PC-9 (cell line): ENCODE measurements at regions not wholly inside any gene's neighbourhood (a gene's known extent, or its start where the extent isn't known, plus 50 kb on each side); places are given as distances from the start of the nearest gene placed in this dataset.

Experiments used
- BruUV-seq: library from RNA; stranded (reverse); fragments of 400-500 nt; replicated peaks from 2 replicates; lab custom pipeline; 2021; lab: Mats Ljungman, UMichigan
- CTCF ChIA-PET: fragments of 300-600 bp; sonication (Branson Sonifier 250); formaldehyde crosslinking; loops from one replicate; lab custom pipeline; 2022; ENCODE audit warnings: antibody characterized with exemption; lab: Charles Lee
- POLR2A ChIA-PET: fragments of 300-600 bp; sonication (Branson Sonifier 250); formaldehyde crosslinking; loops from one replicate; lab custom pipeline; 2022; ENCODE audit warnings: antibody characterized with exemption; ENCODE audit not compliant: unreplicated experiment; lab: Charles Lee
- DNase-seq, 2 experiments: peaks; one replicate each; pipeline versions ENCODE4 v3.0.0 to v3.0.0-alpha.2; 2015 to 2022; ENCODE audit warnings: mixed read lengths in 1 of 2
- H2AFZ ChIP-seq: fragments of 200-600 bp; sonication (generic); 2 replicates; pipeline ENCODE4 v1.8.1; 2017; ENCODE audit warnings: antibody characterized with exemption
- H3F3A ChIP-seq: fragments of 200-600 bp; sonication (generic); 2 replicates; pipeline ENCODE4 v1.8.1; 2017; ENCODE audit warnings: antibody characterized with exemption, mild to moderate bottlenecking, low read depth; ENCODE audit not compliant: insufficient read depth
- H3K27ac ChIP-seq: fragments of 200-600 bp; sonication (generic); 2 replicates; pipeline ENCODE4 v1.6.1; 2016; ENCODE audit warnings: mixed run types
- H3K27me3 ChIP-seq: fragments of 200-600 bp; sonication (generic); 2 replicates; pipeline ENCODE4 v1.6.1; 2016; ENCODE audit warnings: low read depth, mixed run types; ENCODE audit not compliant: insufficient read depth
- H3K36me3 ChIP-seq: fragments of 200-600 bp; sonication (generic); 2 replicates; pipeline ENCODE4 v1.6.1; 2016; ENCODE audit warnings: low read depth, mixed run types
- H3K4me1 ChIP-seq: fragments of 200-600 bp; sonication (generic); replicated peaks from 2 replicates; pipeline ENCODE4 v1.6.1; 2016; ENCODE audit warnings: mixed run types; ENCODE audit not compliant: insufficient read depth
- H3K4me2 ChIP-seq: fragments of 200-600 bp; sonication (generic); 2 replicates; pipeline ENCODE4 v1.6.1; 2017; ENCODE audit warnings: mixed run types
- H3K4me3 ChIP-seq: fragments of 200-600 bp; sonication (generic); 2 replicates; pipeline ENCODE4 v1.6.1; 2016; ENCODE audit warnings: mixed run types
- H3K79me2 ChIP-seq: fragments of 200-600 bp; sonication (generic); 2 replicates; pipeline ENCODE4 v1.6.1; 2017; ENCODE audit warnings: low read depth, mixed run types
- H3K9me2 ChIP-seq: fragments of 200-600 bp; sonication (generic); 2 replicates; pipeline ENCODE4 v1.8.1; 2017; ENCODE audit warnings: mild to moderate bottlenecking; ENCODE audit not compliant: insufficient read depth
- H3K9me3 ChIP-seq: fragments of 200-600 bp; sonication (generic); 2 replicates; pipeline ENCODE4 v1.8.1; 2016; ENCODE audit warnings: low read depth; ENCODE audit not compliant: insufficient read depth
- H4K20me1 ChIP-seq: fragments of 200-600 bp; sonication (generic); 2 replicates; pipeline ENCODE4 v1.8.1; 2017; ENCODE audit not compliant: insufficient read depth
- EZH2 ChIP-seq: fragments of 200-600 bp; sonication (generic); IDR thresholded peaks from 2 replicates; pipeline ENCODE4 v1.8.0; 2017; ENCODE audit warnings: antibody characterized with exemption, low read depth
- intact Hi-C: fragments of 100-400 bp; cut with micrococcal nuclease; formaldehyde crosslinking; loops from one replicate; pipeline ENCODE4 v1.10.0; 2022; ENCODE audit not compliant: unreplicated experiment
- TF ChIP-seq, protein P1 (sequence below): fragments of 200-600 bp; sonication (generic); conservative IDR thresholded peaks from 2 replicates; pipeline ENCODE4 v1.6.1; 2017; ENCODE audit warnings: mixed run types, antibody characterized with exemption, mild to moderate bottlenecking, moderate library complexity

DNA sequence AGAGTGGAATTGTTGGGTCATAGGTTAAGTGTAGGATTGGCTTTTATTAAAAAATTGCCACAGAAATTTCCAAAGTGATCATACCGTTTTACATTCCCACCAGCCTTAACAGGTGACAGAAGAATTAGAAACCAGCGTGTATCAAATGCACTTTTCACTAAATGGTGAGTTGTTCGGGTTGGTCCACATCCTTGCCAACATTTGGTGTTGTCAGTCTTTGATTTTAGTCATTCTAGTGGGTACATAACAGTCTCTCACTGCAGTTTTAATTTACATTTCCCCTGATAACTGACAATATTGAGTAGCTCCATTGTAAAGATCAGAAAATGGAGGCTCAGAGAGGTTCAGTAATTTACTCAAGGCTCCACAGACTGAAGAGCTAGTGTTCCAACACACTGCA is 237.8 kb upstream of the LHX5 start:
- H3F3A ChIP-seq = no peaks in the 10 kb centered on the region

DNA sequence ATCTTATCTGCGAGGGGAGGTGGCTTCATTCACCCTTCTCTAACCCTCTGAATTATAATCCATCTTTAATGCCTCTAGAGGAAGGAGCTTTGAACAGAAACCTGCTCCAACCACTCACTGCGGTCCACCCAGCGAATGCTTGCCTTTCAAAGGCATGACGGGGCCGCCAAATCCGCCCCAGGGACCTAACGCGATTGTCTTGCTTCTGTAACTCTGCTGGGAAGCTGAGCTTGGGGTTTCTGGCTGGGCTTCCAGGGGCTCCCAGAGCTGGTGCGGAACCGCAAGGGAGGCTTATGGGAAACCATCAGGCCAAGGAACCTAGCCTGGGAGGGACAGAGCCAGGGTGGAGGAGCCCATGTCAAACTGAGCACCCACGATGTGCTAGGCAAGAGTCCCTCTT is 231.2 kb upstream of the LHX5 start:
- ChIA-PET CTCF (no interaction called here), POLR2A (no interaction called here)
- no peaks in the 10 kb centered on the region for H3F3A ChIP-seq
- no peaks in the 10 kb centered on the region for H3K9me2 ChIP-seq
- no TSS peak for BruUV-seq
- H3K27ac ChIP-seq = no peak overlapping the region
- H2AFZ ChIP-seq = no peak overlapping the region
- no peak overlapping the region for H3K4me2 ChIP-seq
- no peaks in the 10 kb centered on the region for H3K4me1 ChIP-seq
- no peaks in the 10 kb centered on the region for H3K36me3 ChIP-seq
- H3K9me3 ChIP-seq = no peaks in the 10 kb centered on the region
- no peaks in the 10 kb centered on the region for H4K20me1 ChIP-seq
- peaks cover 38% of the 10 kb centered on the region for H3K27me3 ChIP-seq
- H3K4me3 ChIP-seq = no peak overlapping the region
- H3K79me2 ChIP-seq = no peaks in the 10 kb centered on the region
- TF ChIP-seq, protein P1, sequence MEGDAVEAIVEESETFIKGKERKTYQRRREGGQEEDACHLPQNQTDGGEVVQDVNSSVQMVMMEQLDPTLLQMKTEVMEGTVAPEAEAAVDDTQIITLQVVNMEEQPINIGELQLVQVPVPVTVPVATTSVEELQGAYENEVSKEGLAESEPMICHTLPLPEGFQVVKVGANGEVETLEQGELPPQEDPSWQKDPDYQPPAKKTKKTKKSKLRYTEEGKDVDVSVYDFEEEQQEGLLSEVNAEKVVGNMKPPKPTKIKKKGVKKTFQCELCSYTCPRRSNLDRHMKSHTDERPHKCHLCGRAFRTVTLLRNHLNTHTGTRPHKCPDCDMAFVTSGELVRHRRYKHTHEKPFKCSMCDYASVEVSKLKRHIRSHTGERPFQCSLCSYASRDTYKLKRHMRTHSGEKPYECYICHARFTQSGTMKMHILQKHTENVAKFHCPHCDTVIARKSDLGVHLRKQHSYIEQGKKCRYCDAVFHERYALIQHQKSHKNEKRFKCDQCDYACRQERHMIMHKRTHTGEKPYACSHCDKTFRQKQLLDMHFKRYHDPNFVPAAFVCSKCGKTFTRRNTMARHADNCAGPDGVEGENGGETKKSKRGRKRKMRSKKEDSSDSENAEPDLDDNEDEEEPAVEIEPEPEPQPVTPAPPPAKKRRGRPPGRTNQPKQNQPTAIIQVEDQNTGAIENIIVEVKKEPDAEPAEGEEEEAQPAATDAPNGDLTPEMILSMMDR = no peak
- TF ChIP-seq EZH2 = no peak
- no peak for DNase-seq
- intact Hi-C loops = no loop called here

More for the DNA sequence above, 237.8 kb upstream of the LHX5 start:
- no peaks in the 10 kb centered on the region for H3K9me2 ChIP-seq
- DNase-seq = no peak
- TF ChIP-seq, protein P1 = no peak
- TF ChIP-seq EZH2 = no peak
- H3K4me1 ChIP-seq = no peaks in the 10 kb centered on the region
- no peaks in the 10 kb centered on the region for H3K79me2 ChIP-seq
- CTCF ChIA-PET = no interaction called here
- peaks cover 4% of the 10 kb centered on the region; the same call in 1 of the 2 replicates for H3K9me3 ChIP-seq
- no peak overlapping the region for H3K4me2 ChIP-seq
- intact Hi-C loops = no loop called here
- no peaks in the 10 kb centered on the region for H4K20me1 ChIP-seq
- H3K27ac ChIP-seq = no peak overlapping the region
- BruUV-seq = no TSS peak
- no peak overlapping the region for H2AFZ ChIP-seq
- H3K36me3 ChIP-seq = no peaks in the 10 kb centered on the region
- H3K4me3 ChIP-seq = no peak overlapping the region
- H3K27me3 ChIP-seq = peaks cover 42% of the 10 kb centered on the region
- POLR2A ChIA-PET = no interaction called here

DNA sequence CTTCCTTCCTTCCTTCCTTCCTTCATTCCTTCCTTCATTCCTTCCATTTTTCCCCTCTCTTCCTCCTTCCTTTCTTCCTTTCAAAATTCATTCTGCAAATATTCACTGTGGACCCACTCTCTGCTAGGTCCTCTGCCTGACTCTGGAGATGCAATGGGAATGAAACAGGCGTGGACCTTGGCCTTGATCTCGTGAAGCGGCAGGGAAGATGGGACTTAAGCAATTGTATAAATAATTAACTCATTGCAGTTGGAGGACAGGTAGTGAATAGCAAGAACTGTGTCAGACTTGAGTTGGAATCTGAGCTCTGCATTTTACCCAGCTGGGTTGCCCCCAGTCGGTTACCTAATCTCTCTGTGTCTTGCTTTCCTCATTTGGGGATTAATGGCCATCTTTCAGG is 230.6 kb upstream of the LHX5 start:
- BruUV-seq = no TSS peak
- no peak for DNase-seq
- Histone ChIP-seq H3K4me1 (no peaks in the 10 kb centered on the region), H3K27ac (no peak overlapping the region), H3K9me2 (no peaks in the 10 kb centered on the region), H2AFZ (no peak overlapping the region), H3K4me3 (no peak overlapping the region), H3K36me3 (no peaks in the 10 kb centered on the region), H3K27me3 (peaks cover 33% of the 10 kb centered on the region), H3K9me3 (no peaks in the 10 kb centered on the region), H4K20me1 (no peaks in the 10 kb centered on the region), H3F3A (no peaks in the 10 kb centered on the region), H3K79me2 (no peaks in the 10 kb centered on the region), H3K4me2 (no peak overlapping the region)
- ChIA-PET CTCF (no interaction called here), POLR2A (no interaction called here)
- intact Hi-C loops = no loop called here
- TF ChIP-seq, protein P1 = no peak
- TF ChIP-seq EZH2 = no peak
